Neutrophil (primary cell): ENCODE measurements at regions not wholly inside any gene's neighbourhood (a gene's known extent, or its start where the extent isn't known, plus 50 kb on each side); places are given as distances from the start of the nearest gene placed in this dataset.

ENCODE experiments used
- H3K27ac ChIP-seq: fragments of 200-600 bp; sonication (generic); 2 replicates; pipeline ENCODE4 v1.5.1; 2016; ENCODE audit warnings: mild to moderate bottlenecking, moderate library complexity
- H3K27me3 ChIP-seq: fragments of 200-600 bp; sonication (generic); 2 replicates; pipeline ENCODE4 v1.6.0; 2016; ENCODE audit warnings: mild to moderate bottlenecking
- H3K36me3 ChIP-seq: fragments of 200-600 bp; sonication (generic); 2 replicates; pipeline ENCODE4 v1.5.1; 2017
- H3K4me1 ChIP-seq, 2 experiments: fragments of 200-600 bp in 1 of 2; sonication (generic) in 1 of 2; 1 replicate in 1 of 2; 2 replicates in 1 of 2; pipeline versions ENCODE4 v1.5.1 to v1.6.1; 2013 to 2016; ENCODE audit warnings: low read depth in 1 of 2, low read length in 1 of 2, mild to moderate bottlenecking in 1 of 2, moderate library complexity in 1 of 2; ENCODE audit not compliant: control insufficient read depth in 1 of 2, insufficient read depth in 1 of 2
- H3K4me3 ChIP-seq, 2 experiments: fragments of 200-600 bp in 1 of 2; sonication (generic) in 1 of 2; 1 replicate in 1 of 2; 2 replicates in 1 of 2; pipeline ENCODE4 v1.5.1; 2013 to 2016; ENCODE audit warnings: low read depth in 1 of 2, low read length in 1 of 2, mild to moderate bottlenecking in 1 of 2, moderate library complexity in 1 of 2
- H3K9me3 ChIP-seq: fragments of 200-600 bp; sonication (generic); 2 replicates; pipeline ENCODE4 v1.5.1; 2016
- TF ChIP-seq, protein P1 (sequence below): fragments of 200-600 bp; sonication (generic); IDR thresholded peaks from 2 replicates; pipeline ENCODE4 v1.5.1; 2016; ENCODE audit warnings: antibody characterized with exemption

GRCh38 chr17:14461227-14461548 is 160.3 kb downstream of the HS3ST3B1 start:
- no peaks in the 10 kb centered on the region for H3K4me1 ChIP-seq
- H3K9me3 ChIP-seq = no peaks in the 10 kb centered on the region
- TF ChIP-seq, protein P1, sequence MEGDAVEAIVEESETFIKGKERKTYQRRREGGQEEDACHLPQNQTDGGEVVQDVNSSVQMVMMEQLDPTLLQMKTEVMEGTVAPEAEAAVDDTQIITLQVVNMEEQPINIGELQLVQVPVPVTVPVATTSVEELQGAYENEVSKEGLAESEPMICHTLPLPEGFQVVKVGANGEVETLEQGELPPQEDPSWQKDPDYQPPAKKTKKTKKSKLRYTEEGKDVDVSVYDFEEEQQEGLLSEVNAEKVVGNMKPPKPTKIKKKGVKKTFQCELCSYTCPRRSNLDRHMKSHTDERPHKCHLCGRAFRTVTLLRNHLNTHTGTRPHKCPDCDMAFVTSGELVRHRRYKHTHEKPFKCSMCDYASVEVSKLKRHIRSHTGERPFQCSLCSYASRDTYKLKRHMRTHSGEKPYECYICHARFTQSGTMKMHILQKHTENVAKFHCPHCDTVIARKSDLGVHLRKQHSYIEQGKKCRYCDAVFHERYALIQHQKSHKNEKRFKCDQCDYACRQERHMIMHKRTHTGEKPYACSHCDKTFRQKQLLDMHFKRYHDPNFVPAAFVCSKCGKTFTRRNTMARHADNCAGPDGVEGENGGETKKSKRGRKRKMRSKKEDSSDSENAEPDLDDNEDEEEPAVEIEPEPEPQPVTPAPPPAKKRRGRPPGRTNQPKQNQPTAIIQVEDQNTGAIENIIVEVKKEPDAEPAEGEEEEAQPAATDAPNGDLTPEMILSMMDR = no peak
- H3K4me3 ChIP-seq = no peak overlapping the region
- H3K36me3 ChIP-seq = no peaks in the 10 kb centered on the region
- no peak overlapping the region for H3K27ac ChIP-seq
- no peaks in the 10 kb centered on the region for H3K27me3 ChIP-seq

DNA sequence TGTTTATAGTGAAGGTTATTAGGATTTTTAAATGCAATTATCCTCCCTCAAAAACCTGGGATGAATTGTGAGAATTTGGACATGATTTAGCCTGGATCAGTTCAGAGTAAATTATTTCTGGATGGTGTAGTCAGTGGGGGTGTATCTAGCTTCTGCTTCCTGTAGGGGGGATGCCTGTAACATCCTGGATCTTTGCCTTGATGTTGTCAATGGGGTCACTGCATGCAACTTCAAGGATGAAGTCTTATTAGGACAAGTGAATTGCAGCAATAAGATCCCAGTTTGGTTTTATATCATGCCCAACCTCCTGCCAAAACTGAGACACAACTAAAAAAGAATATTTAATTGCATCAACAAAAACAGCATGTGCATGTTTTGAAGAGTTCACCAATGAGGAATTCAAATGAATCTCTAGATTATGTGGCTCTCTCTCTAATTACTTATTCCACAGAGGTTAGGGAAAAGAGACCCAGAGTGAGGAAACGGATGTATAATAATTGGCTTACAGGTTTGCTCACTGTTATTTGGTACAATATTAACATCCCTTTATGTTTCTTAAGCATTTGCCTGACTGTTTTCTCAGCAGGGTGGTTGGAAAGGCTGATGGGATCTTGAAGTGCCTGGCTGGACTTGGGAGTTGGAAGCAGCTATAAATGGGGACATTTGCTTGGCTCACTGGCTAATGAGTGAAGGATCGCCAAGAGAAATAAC is 159.8 kb downstream of the HS3ST3B1 start:
- Histone ChIP-seq H3K36me3 (no peaks in the 10 kb centered on the region), H3K27me3 (no peaks in the 10 kb centered on the region), H3K9me3 (no peaks in the 10 kb centered on the region), H3K27ac (no peak overlapping the region), H3K4me1 (no peaks in the 10 kb centered on the region), H3K4me3 (no peak overlapping the region)
- TF ChIP-seq, protein P1 = no peak

GRCh38 chr17:14459955-14460354 is 159.1 kb downstream of the HS3ST3B1 start:
- no peak overlapping the region for H3K4me3 ChIP-seq
- H3K4me1 ChIP-seq = no peaks in the 10 kb centered on the region
- no peak overlapping the region for H3K27ac ChIP-seq
- H3K27me3 ChIP-seq = no peaks in the 10 kb centered on the region
- TF ChIP-seq, protein P1 = no peak
- no peaks in the 10 kb centered on the region for H3K36me3 ChIP-seq
- H3K9me3 ChIP-seq = no peaks in the 10 kb centered on the region

DNA sequence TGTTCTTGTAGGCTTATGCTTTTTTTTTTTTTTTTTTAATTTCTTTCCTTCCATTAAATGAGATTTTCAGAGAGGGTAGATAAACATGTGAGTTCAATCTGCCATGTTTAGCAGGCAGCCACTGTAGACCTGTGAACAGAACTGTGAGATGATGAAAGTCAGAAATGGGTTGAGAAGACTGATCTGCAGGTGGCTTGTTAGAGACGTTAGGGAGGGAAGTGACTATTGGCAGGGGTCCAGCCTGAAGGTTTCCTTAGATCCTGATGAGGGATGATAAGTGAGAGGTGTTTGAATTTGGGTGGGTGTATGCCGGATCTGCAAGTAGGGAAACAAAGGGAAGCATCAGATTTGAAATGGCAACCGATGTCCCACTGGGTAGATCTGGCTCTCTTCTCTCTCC is 157.8 kb downstream of the HS3ST3B1 start:
- TF ChIP-seq, protein P1 = no peak
- no peak overlapping the region for H3K27ac ChIP-seq
- no peaks in the 10 kb centered on the region for H3K36me3 ChIP-seq
- no peaks in the 10 kb centered on the region for H3K27me3 ChIP-seq
- no peaks in the 10 kb centered on the region for H3K9me3 ChIP-seq
- H3K4me3 ChIP-seq = no peak overlapping the region
- H3K4me1 ChIP-seq = no peaks in the 10 kb centered on the region

DNA sequence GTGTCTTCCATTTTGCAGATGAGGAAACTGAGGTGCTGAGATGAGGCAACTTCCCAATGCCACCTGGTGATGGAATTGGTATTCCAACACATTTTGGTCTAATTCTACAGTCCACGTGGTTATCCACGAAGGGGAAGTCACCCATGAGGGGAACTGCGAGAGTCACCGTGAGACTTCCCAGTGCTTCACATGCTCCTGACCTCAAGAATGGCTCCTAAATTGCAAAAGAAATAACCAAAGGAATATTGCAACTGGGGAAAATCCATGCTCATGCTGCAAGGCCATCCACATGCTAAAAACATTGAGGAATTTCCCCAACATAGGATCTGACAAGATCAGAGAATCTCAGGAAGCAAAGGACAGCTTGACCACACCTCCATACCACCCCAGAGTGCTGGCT is 153.9 kb downstream of the HS3ST3B1 start:
- Histone ChIP-seq H3K4me1 (no peaks in the 10 kb centered on the region), H3K36me3 (no peaks in the 10 kb centered on the region), H3K27ac (no peak overlapping the region), H3K4me3 (no peak overlapping the region), H3K27me3 (no peaks in the 10 kb centered on the region), H3K9me3 (no peaks in the 10 kb centered on the region)
- TF ChIP-seq, protein P1 = no peak

- H3K4me3 ChIP-seq = no peak overlapping the region
- H3K9me3 ChIP-seq = no peaks in the 10 kb centered on the region
- TF ChIP-seq, protein P1 = no peak
- H3K27ac ChIP-seq = no peak overlapping the region
- H3K27me3 ChIP-seq = no peaks in the 10 kb centered on the region
- no peaks in the 10 kb centered on the region for H3K4me1 ChIP-seq
- no peaks in the 10 kb centered on the region for H3K36me3 ChIP-seq
Observed at GRCh38 chr17:14452856-14453255, 152.0 kb downstream of the HS3ST3B1 start.
